H1 (cell line): ENCODE measurements at regions not wholly inside any gene's neighbourhood (a gene's known extent, or its start where the extent isn't known, plus 50 kb on each side); places are given as distances from the start of the nearest gene placed in this dataset.

Experiments used
- CTCF ChIA-PET: fragments of 300-600 bp; sonication (Branson Sonifier 250); formaldehyde crosslinking; loops from one replicate; lab custom pipeline; 2021; ENCODE audit not compliant: partially characterized antibody; lab: Charles Lee
- POLR2A ChIA-PET: fragments of 300-600 bp; sonication (Branson Sonifier 250); formaldehyde crosslinking; loops from one replicate; lab custom pipeline; 2021; ENCODE audit warnings: inconsistent platforms; ENCODE audit not compliant: partially characterized antibody; lab: Charles Lee
- DNase-seq, 2 experiments: peaks; one replicate each; pipeline versions ENCODE4 v3.0.0 to v3.0.0-alpha.2; 2010 to 2022; ENCODE audit warnings: low spot score in 2 of 2, low read depth in 1 of 2, mixed read lengths in 1 of 2
- FAIRE-seq: peaks from 2 replicates; lab custom pipeline; 2011; peaks lifted over from hg19 to GRCh38; lab: Jason Lieb, UNC
- H2AFZ ChIP-seq: 2 replicates; pipeline ENCODE4 v1.8.1; 2012; ENCODE audit warnings: low read length, inconsistent platforms
- H2AK5ac ChIP-seq: 2 replicates; pipeline ENCODE4 v1.6.1; 2013; ENCODE audit warnings: low read depth, low read length
- H2BK120ac ChIP-seq: replicated peaks from 2 replicates; pipeline ENCODE3; 2013; ENCODE audit warnings: low read depth, low read length, inconsistent platforms
- H2BK12ac ChIP-seq: 2 replicates; pipeline ENCODE4 v1.6.1; 2013; ENCODE audit warnings: low read depth, low read length
- H2BK15ac ChIP-seq: 2 replicates; pipeline ENCODE4 v1.6.1; 2013; ENCODE audit warnings: low read length
- H2BK20ac ChIP-seq: 2 replicates; pipeline ENCODE4 v1.6.1; 2013; ENCODE audit warnings: low read length
- H2BK5ac ChIP-seq: 2 replicates; pipeline ENCODE4 v1.6.1; 2013; ENCODE audit warnings: low read depth, low read length
- H3K14ac ChIP-seq: 2 replicates; pipeline ENCODE4 v1.6.1; 2013; ENCODE audit warnings: inconsistent platforms; ENCODE audit not compliant: insufficient read length
- H3K18ac ChIP-seq: 2 replicates; pipeline ENCODE4 v1.6.1; 2013; ENCODE audit warnings: low read length; ENCODE audit errors: extremely low read depth
- H3K23ac ChIP-seq: 2 replicates; pipeline ENCODE4 v1.6.1; 2013; ENCODE audit warnings: inconsistent platforms; ENCODE audit not compliant: insufficient read length
- H3K23me2 ChIP-seq: 2 replicates; pipeline ENCODE4 v1.6.1; 2013; ENCODE audit warnings: low read depth, low read length
- H3K27ac ChIP-seq: 2 replicates; pipeline ENCODE4 v1.6.1; 2011; ENCODE audit warnings: low read depth, low read length, inconsistent platforms
- H3K27me3 ChIP-seq, 4 experiments: replicated peaks in 1 of 4; 1 replicate in 1 of 4; 2 replicates in 3 of 4; pipeline versions ENCODE4 v1.6.1 to v1.8.1; 2011 to 2013; ENCODE audit warnings: low read length in 3 of 4, mild to moderate bottlenecking in 3 of 4, inconsistent platforms in 2 of 4, mixed read lengths in 2 of 4, moderate library complexity in 1 of 4; ENCODE audit not compliant: control insufficient read depth in 3 of 4, insufficient read depth in 3 of 4; ENCODE audit errors: extremely low read depth in 1 of 4
- H3K36me3 ChIP-seq, 4 experiments: 2 replicates each; pipeline versions ENCODE4 v1.6.1 to v1.8.1; 2011 to 2013; ENCODE audit warnings: mild to moderate bottlenecking in 4 of 4, low read length in 3 of 4, moderate library complexity in 2 of 4, control low read depth in 1 of 4, inconsistent platforms in 1 of 4; ENCODE audit not compliant: insufficient read depth in 4 of 4, control insufficient read depth in 2 of 4
- H3K4ac ChIP-seq: replicated peaks from 2 replicates; pipeline ENCODE3; 2013; ENCODE audit warnings: low read length, low read depth, mixed read lengths, inconsistent platforms; ENCODE audit not compliant: insufficient read length
- H3K4me1 ChIP-seq, 4 experiments: replicated peaks in 1 of 4; 1 replicate in 1 of 4; 2 replicates in 3 of 4; pipeline versions ENCODE4 v1.6.1 to v1.8.1; 2011 to 2013; ENCODE audit warnings: low read length in 3 of 4, inconsistent platforms in 2 of 4, mixed read lengths in 1 of 4; ENCODE audit not compliant: insufficient read depth in 4 of 4, control insufficient read depth in 3 of 4
- H3K4me2 ChIP-seq, 2 experiments: 2 replicates each; pipeline versions ENCODE4 v1.6.1 to v1.8.1; 2011 to 2013; ENCODE audit warnings: low read depth in 2 of 2, low read length in 2 of 2, control low read depth in 1 of 2, inconsistent platforms in 1 of 2, mild to moderate bottlenecking in 1 of 2; ENCODE audit not compliant: insufficient read depth in 1 of 2
- H3K4me3 ChIP-seq, 4 experiments: fragments of 200-600, 300-600 bp in 1 of 4; sonication (generic), shearing (Covaris generic), sonication (Bioruptor Twin) in 1 of 4; 2 replicates each; pipeline versions ENCODE4 v1.5.1 to v1.8.1; 2011 to 2016; ENCODE audit warnings: low read length in 4 of 4, low read depth in 3 of 4, control low read depth in 2 of 4, inconsistent platforms in 2 of 4, mild to moderate bottlenecking in 2 of 4, mixed read lengths in 1 of 4, moderate library complexity in 1 of 4; ENCODE audit not compliant: insufficient read depth in 2 of 4; ENCODE audit errors: extremely low read depth in 1 of 4
- H3K56ac ChIP-seq: replicated peaks from 2 replicates; pipeline ENCODE3; 2013; ENCODE audit warnings: low read depth, mild to moderate bottlenecking, mixed read lengths, low read length, inconsistent platforms; ENCODE audit not compliant: insufficient read length
- H3K79me1 ChIP-seq: 2 replicates; pipeline ENCODE4 v1.6.1; 2013; ENCODE audit warnings: low read depth, low read length, control low read depth
- H3K79me2 ChIP-seq, 2 experiments: 2 replicates each; pipeline versions ENCODE4 v1.6.1 to v1.8.1; 2012 to 2013; ENCODE audit warnings: low read length in 2 of 2, mild to moderate bottlenecking in 2 of 2, inconsistent platforms in 1 of 2; ENCODE audit not compliant: insufficient read depth in 2 of 2, control insufficient read depth in 1 of 2
- H3K9ac ChIP-seq, 4 experiments: replicated peaks in 1 of 4; 1 replicate in 1 of 4; 2 replicates in 3 of 4; pipeline versions ENCODE4 v1.6.1 to v1.8.1; 2011 to 2013; ENCODE audit warnings: low read depth in 3 of 4, low read length in 3 of 4, control low read depth in 2 of 4, mild to moderate bottlenecking in 2 of 4, moderate library complexity in 2 of 4, inconsistent platforms in 1 of 4; ENCODE audit errors: extremely low read depth in 1 of 4
- H3K9me3 ChIP-seq, 2 experiments: 2 replicates each; pipeline versions ENCODE4 v1.6.1 to v1.8.1; 2012 to 2013; ENCODE audit warnings: mild to moderate bottlenecking in 2 of 2, moderate library complexity in 2 of 2, control low read depth in 1 of 2, inconsistent platforms in 1 of 2, low read depth in 1 of 2, low read length in 1 of 2, mixed read lengths in 1 of 2; ENCODE audit not compliant: insufficient read depth in 2 of 2
- H4K20me1 ChIP-seq, 2 experiments: replicated peaks in 1 of 2; 2 replicates each; pipeline versions ENCODE3 to v1.8.1; 2011 to 2013; ENCODE audit warnings: inconsistent platforms in 2 of 2, low read length in 2 of 2, mild to moderate bottlenecking in 1 of 2; ENCODE audit not compliant: insufficient read depth in 2 of 2, control insufficient read depth in 1 of 2
- H4K5ac ChIP-seq: 2 replicates; pipeline ENCODE4 v1.6.1; 2013; ENCODE audit warnings: low read length, low read depth, mixed read lengths, inconsistent platforms; ENCODE audit not compliant: insufficient read length
- H4K8ac ChIP-seq: 2 replicates; pipeline ENCODE4 v1.8.0; 2013; ENCODE audit warnings: mild to moderate bottlenecking, moderate library complexity, low read length, inconsistent platforms; ENCODE audit not compliant: insufficient read depth; ENCODE audit errors: extremely low read depth
- H4K91ac ChIP-seq: replicated peaks from 2 replicates; pipeline ENCODE3; 2013; ENCODE audit warnings: low read length, mixed read lengths, inconsistent platforms; ENCODE audit not compliant: insufficient read length
- ASH2L ChIP-seq: fragments of 200-600, 300-600 bp; sonication (generic); IDR thresholded peaks from one replicate; pipeline ENCODE4 v1.7.1; 2017; ENCODE audit warnings: low read length
- BACH1 ChIP-seq: IDR thresholded peaks from 2 replicates; pipeline ENCODE4 v1.6.1; 2012; ENCODE audit warnings: low read length, improper control_type of control experiment
- BRCA1 ChIP-seq: IDR thresholded peaks from 2 replicates; pipeline ENCODE4 v1.6.1; 2012; ENCODE audit warnings: low read depth, low read length, improper control_type of control experiment
- CBX8 ChIP-seq: fragments of 300-800, 300-1000 bp; sonication (generic); IDR thresholded peaks from 2 replicates; pipeline ENCODE4 v1.7.1; 2016; ENCODE audit warnings: low read depth, low read length, borderline replicate concordance
- CHD2 ChIP-seq: IDR thresholded peaks from 2 replicates; pipeline ENCODE4 v1.6.1; 2012; ENCODE audit warnings: low read length, improper control_type of control experiment
- CREB1 ChIP-seq: IDR thresholded peaks from 2 replicates; pipeline ENCODE4 v1.6.1; 2012; ENCODE audit warnings: inconsistent platforms
- GTF2F1 ChIP-seq: IDR thresholded peaks from 2 replicates; pipeline ENCODE4 v1.6.1; 2012; ENCODE audit warnings: low read depth, low read length, improper control_type of control experiment, borderline replicate concordance
- HDAC2 ChIP-seq, 2 experiments: fragments of 300-600 bp in 1 of 2; sonication (generic) in 1 of 2; IDR thresholded peaks; 2 replicates each; pipeline ENCODE4 v1.6.1; 2011 to 2012; ENCODE audit warnings: low read depth in 2 of 2, low read length in 2 of 2, mild to moderate bottlenecking in 2 of 2, moderate library complexity in 2 of 2, borderline replicate concordance in 1 of 2, inconsistent platforms in 1 of 2
- KDM1A ChIP-seq: fragments of 200-600, 300-600 bp; sonication (generic); IDR thresholded peaks from 2 replicates; pipeline ENCODE4 v1.7.1; 2016; ENCODE audit warnings: mild to moderate bottlenecking, low read length, borderline replicate concordance
- KDM4A ChIP-seq: IDR thresholded peaks from one replicate; pipeline ENCODE4 v1.7.1; 2012; ENCODE audit warnings: low read depth, mild to moderate bottlenecking, moderate library complexity, low read length, inconsistent platforms; ENCODE audit not compliant: severe bottlenecking
- NRF1 ChIP-seq: IDR thresholded peaks from 2 replicates; pipeline ENCODE4 v1.6.1; 2011; ENCODE audit warnings: mild to moderate bottlenecking, low read depth, low read length, improper control_type of control experiment
- SAP30 ChIP-seq: fragments of 300-600 bp; sonication (generic); IDR thresholded peaks from 2 replicates; pipeline ENCODE4 v1.7.1; 2012; ENCODE audit warnings: low read length, moderate library complexity, mild to moderate bottlenecking, inconsistent platforms; ENCODE audit not compliant: insufficient read depth, insufficient replicate concordance
- SIN3A ChIP-seq, 2 experiments: IDR thresholded peaks in 1 of 2; conservative IDR thresholded peaks in 1 of 2; 2 replicates each; pipeline ENCODE4 v1.6.1; 2011 to 2012; ENCODE audit warnings: low read length in 2 of 2, improper control_type of control experiment in 1 of 2, low read depth in 1 of 2, mild to moderate bottlenecking in 1 of 2
- SIRT6 ChIP-seq: IDR thresholded peaks from one replicate; pipeline ENCODE4 v1.7.1; 2012; ENCODE audit warnings: low read length, inconsistent platforms
- SIX5 ChIP-seq: IDR thresholded peaks from 2 replicates; pipeline ENCODE4 v1.6.1; 2011; ENCODE audit warnings: mild to moderate bottlenecking, low read depth, low read length
- ZNF274 ChIP-seq: IDR thresholded peaks from 2 replicates; pipeline ENCODE4 v1.7.0; 2012; ENCODE audit warnings: low read length, borderline replicate concordance; ENCODE audit errors: extremely low read depth
- WGBS, 2 experiments: shearing (Covaris generic) in 1 of 2; methylation state at CpG; one replicate each; pipeline versions ENCODE4 v1.1.6 to v1.1.7; 2013 to 2015; ENCODE audit warnings: low lambda C conversion rate in 2 of 2, mixed read lengths in 2 of 2, inconsistent platforms in 1 of 2, low coverage in 1 of 2, missing lambda C conversion rate in 1 of 2; ENCODE audit not compliant: insufficient replicate concordance in 2 of 2, insufficient coverage in 1 of 2, insufficient read length in 1 of 2; ENCODE audit errors: extremely low coverage in 1 of 2, missing lambda C conversion rate in 1 of 2; 5-methylcytosine and 5-hydroxymethylcytosine counted together

DNA sequence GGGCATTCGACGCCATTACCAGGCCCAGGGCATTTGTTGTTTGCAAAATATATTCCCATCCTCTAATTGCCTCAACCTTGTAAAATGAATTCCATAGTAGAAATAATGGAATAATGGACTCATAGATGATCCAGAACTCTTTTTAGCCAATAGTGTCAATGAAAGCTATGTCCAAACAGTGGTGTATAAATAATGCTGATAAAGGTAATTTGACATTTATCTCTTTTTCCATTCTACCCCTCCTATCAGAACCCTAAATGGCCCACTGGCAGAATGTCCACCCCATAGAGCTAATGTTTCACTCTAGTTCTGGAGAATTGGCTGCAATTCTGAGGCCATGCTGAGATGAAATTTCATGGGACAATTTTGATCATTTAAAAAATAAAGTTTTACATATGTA lies 76.4 kb upstream of the DLX6 start:
- H2BK15ac ChIP-seq: no peak overlapping the region
- H3K36me3 ChIP-seq: no peaks in the 10 kb centered on the region
- no peak overlapping the region for H2BK120ac ChIP-seq
- no peaks in the 10 kb centered on the region for H3K23me2 ChIP-seq
- no peak overlapping the region for H2BK20ac ChIP-seq
- no peaks in the 10 kb centered on the region for H3K79me1 ChIP-seq
- H3K9ac ChIP-seq: no peak overlapping the region
- no peak overlapping the region for H4K91ac ChIP-seq
- no peaks in the 10 kb centered on the region for H3K79me2 ChIP-seq
- no peak overlapping the region for H2BK5ac ChIP-seq
- no peak overlapping the region for H3K14ac ChIP-seq
- POLR2A ChIA-PET: no interaction called here
- H3K27me3 ChIP-seq: no peaks in the 10 kb centered on the region
- WGBS, 2 experiments: 67% methylated on average over 2 of the region's 2 CpGs; no CpG with 5 or more reads in 1 of the 2 experiments
- no peak overlapping the region for H2AK5ac ChIP-seq
- no peak overlapping the region for H3K23ac ChIP-seq
- H3K4me3 ChIP-seq: no peak overlapping the region
- H3K56ac ChIP-seq: no peak overlapping the region
- CTCF ChIA-PET: interaction anchor here (1.1 to 2.5 kb wide), 2 partner anchors 12 to 88 kb away, joined by 3 to 5 read pairs; no protein-coding TSS in a partner anchor
- H3K18ac ChIP-seq: no peak overlapping the region
- no peaks in the 10 kb centered on the region for H4K20me1 ChIP-seq
- no peak overlapping the region for H3K27ac ChIP-seq
- H2AFZ ChIP-seq: no peak overlapping the region
- H3K4me1 ChIP-seq: no peaks in the 10 kb centered on the region
- no peak overlapping the region for H2BK12ac ChIP-seq
- H4K5ac ChIP-seq: no peak overlapping the region
- FAIRE-seq (no peak), DNase-seq (no peak)
- no peak overlapping the region for H4K8ac ChIP-seq
- H3K4me2 ChIP-seq: no peak overlapping the region
- no peak overlapping the region for H3K4ac ChIP-seq
- H3K9me3 ChIP-seq: no peaks in the 10 kb centered on the region
- TF ChIP-seq SIN3A (conservative IDR thresholded peaks at IDR 0.05 in 1 of 2, IDR thresholded peaks at IDR 0.05 in 1 of 2; ENCODE audit: low read depth in 1 of 2, low read length in 2 of 2) (no peak), CBX8 (no peak), BRCA1 (no peak), GTF2F1 (no peak), CHD2 (no peak), BACH1 (no peak), SIRT6 (no peak), KDM4A (no peak), KDM1A (no peak), SIX5 (no peak), HDAC2 (IDR thresholded peaks at IDR 0.05; ENCODE audit: borderline replicate concordance in 1 of 2, low read depth in 2 of 2, low read length in 2 of 2) (no peak), CREB1 (no peak), ZNF274 (no peak), SAP30 (no peak), ASH2L (no peak), NRF1 (no peak)
